Midbrain (tissue), 1 donor: ENCODE measurements at regions not wholly inside any gene's neighbourhood (a gene's known extent, or its start where the extent isn't known, plus 50 kb on each side); places are given as distances from the start of the nearest gene placed in this dataset.

Experiments used
- DNase-seq: peaks from one replicate; lab custom pipeline; 2025; lab: John Stamatoyannopoulos, UW

DNA sequence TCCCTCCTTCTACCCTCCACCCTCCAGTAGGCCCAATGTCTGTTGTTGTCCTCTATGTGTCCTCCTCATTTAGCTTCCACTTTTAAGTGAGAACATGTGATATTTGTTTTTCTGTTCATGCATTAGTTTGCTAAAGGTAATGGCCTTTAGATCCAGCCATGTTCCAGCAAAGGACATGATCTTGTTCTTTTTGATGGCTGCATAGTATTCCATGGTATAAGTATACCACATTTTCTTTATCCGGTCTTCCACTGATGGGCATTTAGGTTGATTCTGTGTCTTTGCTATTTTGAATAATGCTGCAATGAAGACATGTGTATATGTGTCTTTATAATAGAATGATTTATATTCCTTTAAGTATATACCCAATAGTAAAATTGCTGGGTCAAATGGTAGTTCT, 232.5 kb upstream of the PRR16 start:
- DNase-seq: no peak

DNA sequence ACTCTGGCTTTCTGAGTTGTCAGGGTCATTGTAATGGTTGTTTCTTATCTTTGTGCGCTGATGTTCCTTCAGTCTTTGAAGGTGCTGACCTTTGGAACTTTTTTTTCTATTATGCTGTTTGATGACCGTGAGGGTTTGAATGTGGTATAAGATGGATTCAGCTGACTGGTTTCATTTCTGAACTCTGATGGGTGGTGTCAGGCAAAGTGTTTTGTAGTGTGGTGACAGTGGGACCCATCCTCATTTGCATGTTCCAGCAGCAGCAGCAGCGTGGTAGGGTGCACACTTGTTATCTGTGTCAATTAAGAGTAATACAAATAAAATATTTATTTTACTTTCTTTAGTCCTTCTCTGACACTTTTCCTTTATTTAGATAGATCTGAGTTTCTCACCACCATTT, 227.7 kb upstream of the PRR16 start:
- DNase-seq: no peak

DNA sequence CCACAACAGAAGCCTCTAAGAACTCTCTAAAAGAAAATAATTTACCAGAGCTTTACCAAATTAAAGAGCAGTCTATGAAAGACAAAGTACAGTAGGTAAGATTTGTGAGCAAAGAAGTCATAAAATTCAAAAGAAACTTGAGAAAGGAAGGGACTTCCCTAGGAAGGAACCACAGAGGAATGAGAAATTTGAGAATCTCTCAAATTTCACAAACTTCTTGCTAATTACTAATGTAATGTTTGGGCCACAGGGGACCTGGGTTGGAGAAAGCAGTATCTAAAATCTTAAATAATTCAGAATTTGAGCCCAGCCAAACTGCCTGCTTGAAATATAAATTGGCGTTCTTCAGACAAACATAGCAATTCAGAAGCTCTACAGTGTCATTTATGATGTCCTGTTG, 225.0 kb upstream of the PRR16 start:
- no peak for DNase-seq

DNA sequence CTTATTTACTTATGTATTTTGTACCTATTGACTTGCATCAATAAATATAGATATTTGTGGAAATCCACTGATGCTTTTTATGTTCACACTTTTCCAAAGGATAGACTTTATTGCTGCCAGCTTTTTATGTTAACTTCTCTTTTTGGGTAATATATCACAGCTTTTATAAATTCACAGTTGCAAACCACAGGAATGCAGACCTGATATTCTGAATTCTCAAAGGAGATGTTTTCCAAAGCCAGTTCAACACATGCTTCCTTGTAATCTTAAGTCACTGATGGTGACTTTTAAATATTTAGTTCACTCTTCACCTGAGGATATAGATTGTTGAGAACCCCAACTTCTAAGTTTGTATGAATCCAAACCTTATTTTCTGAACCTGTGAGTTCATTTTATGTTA, 223.4 kb upstream of the PRR16 start:
- no peak for DNase-seq

DNA sequence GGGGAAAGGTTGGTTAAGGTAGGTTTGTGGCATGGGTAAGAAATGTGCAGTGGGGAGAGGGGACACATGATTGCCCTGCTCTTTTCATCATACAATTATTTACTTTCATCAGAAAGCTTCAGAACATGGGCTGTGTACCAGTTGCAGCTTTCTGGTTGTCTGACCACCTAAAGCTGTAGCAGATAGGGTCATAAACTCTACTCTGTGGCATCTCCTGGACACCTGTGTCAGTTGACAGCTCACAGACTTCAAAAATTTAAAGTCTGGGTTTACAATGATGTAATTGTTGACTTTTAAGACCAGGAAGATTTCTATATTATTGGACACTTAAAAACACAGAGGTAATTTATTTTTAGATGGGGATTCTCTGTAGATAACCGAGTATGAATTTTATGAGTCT, 222.7 kb upstream of the PRR16 start:
- no peak for DNase-seq

DNA sequence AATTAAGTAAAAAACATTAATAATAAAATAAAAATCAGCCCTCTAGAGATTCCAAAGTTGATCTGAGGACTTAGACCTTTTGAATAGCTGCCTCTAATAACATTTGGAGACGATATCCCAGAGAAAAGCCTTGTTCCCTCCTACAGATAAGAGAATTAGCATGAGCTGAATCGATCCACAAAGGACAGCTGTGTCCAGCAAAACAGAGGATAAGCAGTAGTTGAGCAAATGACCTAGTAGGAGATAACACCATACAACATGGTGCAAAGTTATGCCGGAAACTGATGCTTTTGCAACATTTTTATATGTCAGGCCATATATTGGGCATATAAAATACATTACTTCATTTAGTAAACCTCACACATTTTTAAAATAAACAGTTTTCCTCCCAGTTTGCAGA, 212.2 kb upstream of the PRR16 start:
- no peak for DNase-seq

DNA sequence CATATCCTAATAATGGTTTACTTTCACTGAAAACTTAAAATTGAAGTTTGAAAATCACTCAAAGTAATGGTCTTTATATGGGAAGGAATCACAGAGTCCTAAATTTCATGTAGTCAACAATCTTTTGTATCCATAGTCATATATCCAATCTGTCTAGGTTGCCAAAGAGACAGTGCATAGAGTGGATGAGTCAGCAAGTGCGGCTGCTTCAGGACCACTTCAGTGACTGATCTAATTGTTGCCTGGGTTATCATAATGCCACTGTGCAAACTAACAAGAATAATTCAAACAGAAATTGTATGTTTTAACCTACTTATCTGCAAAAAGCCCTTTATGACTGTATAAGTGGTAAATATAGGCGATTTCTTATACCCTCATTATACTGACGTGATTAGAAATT, 211.3 kb upstream of the PRR16 start:
- no peak for DNase-seq

DNA sequence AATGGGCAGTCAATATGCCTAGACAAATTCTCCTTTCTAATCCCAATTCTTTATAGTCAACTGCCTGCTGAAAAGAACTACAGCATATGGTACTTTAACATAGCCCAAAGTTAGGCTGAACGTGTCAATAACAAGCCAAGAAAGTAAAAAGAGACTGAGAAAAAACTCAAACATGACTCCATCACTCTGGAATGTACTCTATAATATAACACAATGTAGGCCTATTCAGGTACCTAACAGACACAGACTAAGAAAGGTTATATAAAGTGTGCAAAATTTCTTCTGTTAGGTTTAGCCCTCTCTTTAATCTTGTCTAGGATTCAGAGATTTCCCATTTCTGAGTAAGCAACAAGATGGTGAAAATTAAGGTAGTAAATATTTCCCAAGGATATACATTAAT, 209.7 kb upstream of the PRR16 start:
- DNase-seq: no peak

DNA sequence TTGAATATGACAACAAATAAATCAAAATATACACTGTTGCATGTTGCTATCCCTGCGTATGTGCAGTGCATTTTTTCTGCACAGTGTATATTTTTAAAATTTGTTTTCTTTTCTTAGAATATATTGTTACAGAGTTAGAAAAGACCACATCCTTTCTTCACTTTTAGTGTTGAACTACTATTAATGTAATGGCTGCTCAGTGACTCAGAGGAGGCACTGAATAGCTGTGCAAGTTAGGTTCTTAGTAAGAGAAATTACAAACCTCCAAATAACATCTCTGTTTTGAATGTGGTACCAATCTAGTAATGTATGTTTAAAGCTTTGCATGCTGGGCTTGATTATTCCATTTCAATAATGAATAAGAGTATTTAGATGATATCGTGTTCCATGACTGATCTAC, 208.9 kb upstream of the PRR16 start:
- no peak for DNase-seq

DNA sequence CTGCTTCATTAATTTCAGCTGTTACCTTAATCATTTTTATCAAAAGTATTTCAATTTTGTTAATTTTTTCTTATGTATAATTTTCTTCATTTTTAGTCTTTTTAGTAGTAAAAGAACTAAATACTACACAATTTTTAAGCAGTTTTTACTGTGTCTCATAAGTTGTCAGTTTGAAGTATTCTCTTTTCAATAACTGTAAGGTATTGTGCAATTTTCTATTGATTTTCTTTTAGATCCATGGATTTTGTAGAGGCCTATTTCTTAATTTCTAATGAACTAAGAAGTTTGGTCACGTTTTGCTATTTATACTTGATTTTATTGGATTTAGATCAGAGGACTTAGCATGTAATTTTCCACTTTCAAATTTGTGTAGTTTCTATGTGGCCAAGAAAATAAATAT, 207.7 kb upstream of the PRR16 start:
- no peak for DNase-seq

DNA sequence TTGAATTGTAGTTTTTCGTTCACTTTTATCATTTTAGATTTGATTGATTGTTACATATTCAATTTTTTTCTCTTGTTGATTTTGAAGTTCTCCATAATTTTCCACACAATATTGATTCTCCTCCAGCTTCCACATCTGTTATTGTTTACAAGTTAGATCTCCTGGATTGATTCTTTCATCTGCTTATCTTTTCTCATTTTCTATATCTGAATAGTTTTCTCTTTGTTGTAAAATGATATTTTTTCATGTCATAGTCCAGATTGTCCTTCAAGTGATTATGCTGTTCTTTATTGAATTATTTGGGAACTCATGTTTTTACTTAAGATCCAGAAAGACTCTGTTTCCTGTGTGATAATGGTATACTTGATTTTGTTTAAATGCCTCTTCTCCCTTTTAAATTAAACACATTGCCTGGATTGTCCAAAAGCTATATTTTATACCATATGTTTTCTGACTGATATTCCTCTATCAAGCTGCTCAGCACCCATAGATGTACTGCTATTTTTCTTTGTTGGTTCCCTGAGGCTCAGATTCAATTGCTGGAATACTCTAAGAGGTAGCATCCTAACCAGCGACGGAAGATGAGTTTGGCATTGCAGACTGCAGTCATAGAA, 206.6 kb upstream of the PRR16 start:
- no peak for DNase-seq

DNA sequence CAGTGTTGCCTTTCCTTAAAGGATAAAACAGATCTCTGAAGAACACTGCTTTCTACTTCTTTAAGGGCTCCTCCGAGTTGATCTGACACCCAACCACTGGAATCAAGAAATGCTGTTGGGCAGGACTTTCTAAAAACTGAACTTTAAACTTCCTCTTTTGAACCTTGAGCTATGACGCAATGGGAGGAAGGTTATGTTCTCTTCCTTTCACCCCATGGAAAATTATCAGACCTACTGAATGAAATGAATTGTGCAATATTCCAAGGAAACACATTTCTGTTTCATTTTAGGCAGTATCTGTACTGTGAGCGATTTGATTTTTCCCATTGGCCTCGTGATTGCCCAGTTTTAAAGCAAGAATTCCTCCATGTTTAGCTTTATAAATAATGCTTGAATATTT, 206.0 kb upstream of the PRR16 start:
- peak; percentile 24 for DNase-seq

DNA sequence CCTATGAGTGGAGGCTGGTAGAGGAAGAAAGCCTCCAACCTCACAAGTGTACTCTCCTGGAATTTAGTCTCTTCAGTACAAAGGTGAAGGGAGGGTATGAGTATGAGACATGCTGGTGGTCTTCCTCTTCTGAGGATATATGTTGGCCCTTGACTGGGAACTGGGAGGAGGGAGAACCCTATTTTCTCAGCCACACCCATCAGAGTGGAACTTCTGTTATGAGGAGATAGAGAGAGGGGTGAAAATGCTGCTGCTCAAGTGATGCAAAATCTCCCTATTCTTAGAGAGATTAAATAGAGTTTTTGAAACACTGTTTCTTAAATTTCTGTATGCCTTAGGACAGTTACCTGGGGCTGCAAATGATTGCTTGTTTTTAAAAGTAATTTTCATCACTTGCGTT, 203.4 kb upstream of the PRR16 start:
- no peak for DNase-seq

DNA sequence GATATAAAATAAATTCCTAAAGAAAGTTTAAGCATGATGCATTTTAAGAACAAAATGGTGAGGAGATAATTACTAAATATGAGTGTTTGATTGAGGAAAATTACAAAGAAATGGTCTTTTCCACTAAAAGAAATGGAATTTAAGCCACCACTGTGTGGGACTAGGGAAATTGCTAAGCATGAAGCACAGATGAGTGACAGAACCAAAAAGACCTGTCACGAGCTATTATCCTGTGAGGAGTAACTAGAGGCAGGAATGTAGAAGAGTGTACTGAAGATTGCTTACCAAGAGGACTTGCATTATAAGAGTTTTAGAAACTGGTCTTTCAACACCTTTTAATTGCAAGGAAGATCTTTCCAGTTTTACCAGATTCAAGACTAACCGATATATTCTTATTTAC, 193.6 kb upstream of the PRR16 start:
- no peak for DNase-seq

DNA sequence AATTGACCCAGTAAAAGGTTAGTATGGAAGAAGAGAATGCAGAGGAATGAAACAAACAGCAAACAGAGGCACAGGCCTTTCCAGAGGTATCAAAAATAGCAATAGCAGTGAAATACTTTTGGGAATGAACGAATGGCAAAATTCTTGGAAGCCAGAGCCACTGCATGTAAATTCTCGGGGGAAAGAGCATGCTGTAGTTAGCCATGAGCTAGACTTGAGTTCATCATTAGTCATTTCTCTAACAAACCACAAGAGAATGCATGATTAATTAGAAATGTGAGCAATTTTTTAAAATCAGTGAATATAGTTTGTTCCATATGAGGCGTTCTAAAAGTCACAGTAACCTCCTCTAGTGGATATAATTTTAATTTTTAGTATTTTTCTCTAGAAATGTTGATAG, 170.3 kb upstream of the PRR16 start:
- no peak for DNase-seq

DNA sequence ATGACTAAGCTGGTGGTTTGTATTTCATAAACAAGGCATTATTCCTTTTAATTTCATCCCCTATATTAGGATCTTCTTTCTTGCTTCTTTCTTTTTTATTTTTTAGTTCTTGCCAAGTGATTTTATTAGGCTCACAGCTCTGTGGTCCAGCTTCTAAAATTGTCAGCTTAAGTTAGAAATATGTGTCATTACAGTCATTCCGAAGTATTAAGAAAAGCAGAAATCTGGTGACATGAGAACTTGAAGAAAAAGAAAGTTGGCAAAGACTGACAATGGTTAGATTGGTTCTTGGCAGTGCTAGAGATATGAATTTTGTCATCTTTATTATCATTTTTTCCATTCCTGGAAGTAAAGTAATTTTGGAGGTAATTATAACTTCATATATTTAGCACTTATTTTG, 166.5 kb upstream of the PRR16 start:
- no peak for DNase-seq

DNA sequence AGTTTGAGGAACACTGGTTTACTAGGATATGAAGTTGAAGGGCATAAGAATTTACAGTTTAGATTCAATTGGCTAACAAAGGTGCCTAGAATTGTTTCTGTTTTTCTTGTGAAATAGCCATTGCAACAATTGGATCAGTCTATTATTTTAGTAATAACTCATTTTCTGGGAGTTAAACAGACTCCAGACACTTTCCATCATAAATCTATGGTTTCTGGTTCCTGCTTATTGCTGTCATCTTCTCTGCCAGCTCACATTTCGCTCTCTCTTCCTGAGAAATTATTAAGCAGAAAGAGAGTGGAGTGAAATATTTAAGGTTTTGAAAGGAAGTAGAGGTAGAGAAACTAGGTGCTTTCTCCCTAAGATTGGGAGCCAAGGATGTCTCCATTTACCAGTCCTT, 165.1 kb upstream of the PRR16 start:
- DNase-seq: no peak

DNA sequence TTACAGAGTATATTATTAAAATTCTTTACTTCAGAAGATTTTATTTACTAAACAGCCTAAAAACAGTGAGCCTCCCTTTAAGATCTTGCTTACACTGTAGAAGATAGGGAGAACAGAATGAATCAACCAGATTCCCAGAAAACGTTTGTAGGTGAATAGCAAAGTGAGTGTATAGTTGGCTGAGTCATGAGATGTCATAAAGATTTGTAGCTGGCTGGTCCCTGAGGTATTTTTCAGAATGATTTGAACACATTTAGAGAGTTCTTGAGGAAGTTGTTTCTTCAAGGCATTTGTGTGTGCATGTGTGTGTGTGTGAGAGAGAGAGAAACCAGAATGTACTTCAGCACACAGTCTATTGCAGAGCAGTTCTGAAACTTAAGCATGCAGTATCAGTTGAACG, 159.4 kb upstream of the PRR16 start:
- DNase-seq: no peak

DNA sequence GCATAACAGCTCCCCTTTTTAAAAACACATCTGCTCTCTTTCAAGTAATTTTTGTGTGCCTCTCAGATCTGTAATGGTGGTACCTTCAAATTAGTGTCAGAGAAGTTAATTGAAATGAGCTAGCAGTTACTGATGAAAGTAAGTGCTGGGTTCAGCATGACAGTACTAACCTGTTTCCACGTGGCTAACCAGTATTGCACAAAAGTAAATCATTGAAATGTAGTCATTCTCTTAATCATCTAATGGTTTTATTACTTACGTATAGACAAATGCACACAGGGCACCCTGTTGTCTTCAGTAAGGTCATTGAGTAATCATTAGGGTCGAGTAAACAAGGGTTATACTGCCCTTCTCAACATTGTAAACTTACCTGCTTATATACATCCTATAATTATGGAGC, 157.8 kb upstream of the PRR16 start:
- DNase-seq: no peak

DNA sequence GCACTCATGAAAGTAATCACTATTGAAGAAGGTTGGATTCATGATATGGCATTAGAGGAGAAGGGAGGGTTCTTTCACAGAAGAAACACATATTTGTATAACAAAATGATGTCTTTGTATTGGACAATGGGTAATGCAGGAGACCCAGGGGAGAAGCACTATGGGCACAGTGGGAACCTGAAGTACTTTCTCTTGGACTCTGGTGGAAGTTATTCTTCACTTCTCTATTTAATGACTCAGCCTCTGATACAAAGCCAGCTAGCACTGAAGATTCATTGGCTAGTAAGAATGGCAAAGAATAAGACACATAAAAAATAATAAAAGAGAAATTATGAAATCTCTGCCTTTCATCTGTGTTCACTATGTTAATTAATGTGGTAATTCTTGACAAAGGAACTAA, 149.9 kb upstream of the PRR16 start:
- DNase-seq: no peak

DNA sequence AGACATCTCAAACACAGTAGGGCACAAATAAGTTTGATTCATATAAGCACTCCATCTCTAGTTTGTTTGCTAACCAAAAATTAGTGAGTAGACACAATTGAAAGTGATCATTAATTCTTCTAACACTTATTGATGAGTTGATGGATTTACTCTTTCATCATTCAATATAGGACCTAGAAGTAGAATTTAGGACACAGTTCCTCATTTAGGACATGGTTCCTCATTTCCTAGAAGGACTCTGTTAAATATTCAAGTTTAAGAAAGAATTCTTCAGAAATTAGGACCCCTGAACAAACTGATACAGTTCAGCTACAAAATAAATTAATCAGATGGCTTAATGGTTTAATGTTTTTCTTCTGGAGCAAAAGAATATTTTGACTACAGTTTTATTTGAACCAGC, 143.5 kb upstream of the PRR16 start:
- no peak for DNase-seq

DNA sequence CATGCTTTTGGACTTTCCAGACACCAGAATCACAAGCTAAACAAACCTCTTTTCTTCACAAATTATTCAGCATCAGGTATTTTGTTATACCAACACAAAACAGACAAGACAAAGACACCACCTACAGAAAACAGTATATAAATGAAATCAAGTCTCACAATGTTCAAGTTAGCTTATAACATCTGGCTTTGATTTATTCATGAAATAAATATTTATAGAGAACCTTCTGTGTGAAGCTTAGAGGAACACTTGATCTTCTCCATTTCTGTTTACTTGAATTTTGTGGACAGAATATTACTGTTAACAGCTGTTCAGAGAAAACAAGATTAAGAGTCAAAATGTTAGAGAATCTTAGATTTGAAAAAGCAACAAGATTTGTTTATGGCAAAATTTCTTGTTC, 137.4 kb upstream of the PRR16 start:
- no peak for DNase-seq

DNA sequence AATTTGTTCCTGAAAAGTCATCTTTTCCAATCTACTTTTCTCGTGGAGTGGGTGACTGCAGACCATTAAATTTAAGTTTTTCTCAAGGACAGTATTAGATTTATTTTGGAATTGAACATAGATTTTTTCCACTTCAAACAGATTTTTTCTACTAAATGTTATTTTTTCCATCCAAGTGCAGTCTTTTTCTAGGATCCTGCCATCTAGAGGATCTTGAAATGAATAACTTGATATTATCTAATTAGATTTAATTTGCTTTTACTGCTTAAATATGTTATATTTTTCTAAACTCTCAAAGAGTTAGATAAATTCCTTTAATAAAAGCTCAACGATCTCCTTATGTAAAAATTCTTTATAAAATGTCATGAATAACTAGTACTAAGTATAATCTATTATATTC, 136.9 kb upstream of the PRR16 start:
- no peak for DNase-seq

DNA sequence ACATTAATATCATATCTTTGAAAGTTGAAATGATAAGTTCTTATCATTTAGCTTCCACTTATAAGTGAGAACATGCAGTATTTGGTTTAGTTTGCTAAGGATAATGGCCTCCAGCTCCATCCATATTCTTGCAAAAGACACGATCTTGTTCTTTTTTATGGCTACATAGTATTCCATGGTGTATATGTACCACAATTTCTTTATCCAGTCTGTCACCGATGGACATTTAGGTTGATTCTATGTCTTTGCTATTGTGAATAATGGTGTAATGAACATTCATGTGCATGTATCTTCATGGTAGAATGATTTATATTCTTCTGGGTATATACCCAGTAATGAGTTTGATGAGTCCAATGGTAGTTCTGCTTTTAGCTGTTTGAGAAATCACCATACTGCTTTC, 135.0 kb upstream of the PRR16 start:
- no peak for DNase-seq

DNA sequence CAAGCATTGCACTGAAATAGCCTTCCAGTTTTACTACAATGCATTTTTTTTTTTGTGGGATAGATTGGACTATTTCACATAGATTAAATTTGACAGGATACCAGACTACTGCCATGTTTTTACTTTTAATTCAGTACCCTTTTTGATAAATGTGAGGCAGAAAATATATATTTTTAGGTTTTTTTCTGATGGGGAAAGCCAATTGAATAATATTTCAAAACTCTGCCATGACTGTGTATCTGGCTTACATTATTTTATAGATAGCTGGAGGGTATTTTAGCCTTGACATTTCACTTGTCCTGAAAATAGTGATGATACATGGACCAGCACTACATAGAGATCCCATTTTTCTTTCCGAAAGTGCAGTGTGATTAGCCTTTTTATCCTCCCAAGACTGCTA, 133.5 kb upstream of the PRR16 start:
- no peak for DNase-seq
